CD4-positive, alpha-beta T cell (primary cell): ENCODE measurements at regions not wholly inside any gene's neighbourhood (a gene's known extent, or its start where the extent isn't known, plus 50 kb on each side); places are given as distances from the start of the nearest gene placed in this dataset.

ENCODE experiments used
- ATAC-seq: fragments of 200-7000 bp; cut with Tn5 transposase; one replicate; pipeline ENCODE4 v1.10.0; 2022; ENCODE audit warnings: mild to moderate bottlenecking; ENCODE audit not compliant: poor library complexity
- CTCF ChIA-PET: fragments of 350-600 bp; sonication (Branson Sonifier 250); formaldehyde crosslinking; loops from one replicate; lab custom pipeline; 2021; ENCODE audit warnings: antibody characterized with exemption, inconsistent platforms; lab: Charles Lee
- POLR2A ChIA-PET: fragments of 350-600 bp; sonication (Branson Sonifier 250); formaldehyde crosslinking; loops from one replicate; lab custom pipeline; 2021; ENCODE audit warnings: antibody characterized with exemption, inconsistent platforms; lab: Charles Lee
- DNase-seq, 14 experiments: peaks; one replicate each; pipeline ENCODE4 v3.0.0-alpha.2; 2013 to 2020; ENCODE audit warnings: mixed read lengths in 2 of 14
- H3K27ac ChIP-seq, 2 donors: one replicate each; pipeline versions ENCODE4 v1.5.1 to v1.7.0; 2013; ENCODE audit warnings: low read length in 2 of 2, low read depth in 1 of 2, mild to moderate bottlenecking in 1 of 2
- H3K27me3 ChIP-seq, 2 experiments: 1 replicate in 1 of 2; 2 replicates in 1 of 2; pipeline versions ENCODE4 v1.6.1 to v1.7.0; 2013; ENCODE audit warnings: low read length in 2 of 2, control low read depth in 1 of 2, mild to moderate bottlenecking in 1 of 2, moderate library complexity in 1 of 2; ENCODE audit not compliant: insufficient read depth in 2 of 2, control insufficient read depth in 1 of 2
- H3K36me3 ChIP-seq: one replicate; pipeline ENCODE4 v1.6.1; 2013; ENCODE audit warnings: low read length, control low read depth; ENCODE audit not compliant: insufficient read depth
- H3K4me1 ChIP-seq: one replicate; pipeline ENCODE4 v1.6.1; 2013; ENCODE audit warnings: low read length, control low read depth; ENCODE audit not compliant: insufficient read depth
- H3K4me3 ChIP-seq: one replicate; pipeline ENCODE4 v1.5.1; 2013; ENCODE audit warnings: mild to moderate bottlenecking, low read length, moderate library complexity
- H3K9me3 ChIP-seq, 2 experiments: 1 replicate in 1 of 2; 2 replicates in 1 of 2; pipeline versions ENCODE4 v1.6.1 to v1.7.0; 2013; ENCODE audit warnings: low read length in 2 of 2, mild to moderate bottlenecking in 2 of 2, control low read depth in 1 of 2, moderate library complexity in 1 of 2; ENCODE audit not compliant: control insufficient read depth in 1 of 2, insufficient read depth in 1 of 2
- H3K27ac Mint-ChIP-seq: one replicate; pipeline ENCODE4 v1.8.0; 2020; ENCODE audit warnings: mixed read lengths
- H3K27me3 Mint-ChIP-seq: one replicate; pipeline ENCODE4 v1.8.0; 2021; ENCODE audit warnings: mixed read lengths
- H3K36me3 Mint-ChIP-seq: one replicate; pipeline ENCODE4 v1.8.0; 2021; ENCODE audit warnings: low read depth, mixed read lengths
- H3K4me1 Mint-ChIP-seq: one replicate; pipeline ENCODE4 v1.8.0; 2021; ENCODE audit warnings: low read depth, mixed read lengths
- H3K4me3 Mint-ChIP-seq: one replicate; pipeline ENCODE4 v1.8.0; 2020; ENCODE audit warnings: mild to moderate bottlenecking, mixed read lengths
- H3K9me3 Mint-ChIP-seq: one replicate; pipeline ENCODE4 v1.8.0; 2020; ENCODE audit warnings: mixed read lengths
- intact Hi-C, 2 experiments: fragments of 100-400 bp; cut with DNase I in 1 of 2; cut with micrococcal nuclease in 1 of 2; formaldehyde crosslinking; loops; one replicate each; pipeline versions ENCODE4 v1.15.1 to v1.9.0; 2023 to 2025; cut with DNase I, micrococcal nuclease
- TF ChIP-seq, protein P1 (sequence below): fragments of 200-600 bp; IDR thresholded peaks from one replicate; pipeline ENCODE4 v1.8.0; 2022; ENCODE audit warnings: antibody characterized with exemption, mild to moderate bottlenecking

DNA sequence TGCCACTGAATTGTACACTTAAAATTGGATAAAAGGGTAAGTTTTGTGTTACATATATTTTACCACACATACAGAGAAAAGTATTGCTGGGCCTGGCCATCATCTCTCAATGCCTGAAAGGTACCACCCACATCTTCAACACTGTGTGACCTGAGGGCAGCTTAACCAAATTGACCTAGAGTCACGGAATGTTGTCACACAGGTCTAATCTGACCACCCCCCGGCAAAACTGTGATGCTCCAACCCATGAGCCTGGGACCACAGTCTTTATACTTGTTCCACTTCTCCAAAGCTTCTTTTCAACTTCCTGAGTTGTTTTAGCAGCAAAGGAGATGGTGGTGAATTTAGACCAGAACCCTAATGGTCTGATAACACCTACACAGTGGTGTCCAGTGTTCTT, 210.3 kb upstream of the TPM1 start:
- Mint-ChIP-seq H3K27ac (no peak overlapping the region), H3K9me3 (no peaks in the 10 kb centered on the region), H3K4me1 (no peaks in the 10 kb centered on the region), H3K36me3 (no peaks in the 10 kb centered on the region), H3K4me3 (no peak overlapping the region), H3K27me3 (no peaks in the 10 kb centered on the region)
- Histone ChIP-seq H3K9me3 (no peaks in the 10 kb centered on the region), H3K36me3 (no peaks in the 10 kb centered on the region), H3K27ac (no peak overlapping the region), H3K27me3 (peaks cover 0 to 2% of the 10 kb centered on the region in 2 experiments), H3K4me3 (no peak overlapping the region), H3K4me1 (no peaks in the 10 kb centered on the region)
- ChIA-PET CTCF (no interaction called here), POLR2A (no interaction called here)
- ATAC-seq (no peak), DNase-seq (no peak)
- TF ChIP-seq, protein P1, sequence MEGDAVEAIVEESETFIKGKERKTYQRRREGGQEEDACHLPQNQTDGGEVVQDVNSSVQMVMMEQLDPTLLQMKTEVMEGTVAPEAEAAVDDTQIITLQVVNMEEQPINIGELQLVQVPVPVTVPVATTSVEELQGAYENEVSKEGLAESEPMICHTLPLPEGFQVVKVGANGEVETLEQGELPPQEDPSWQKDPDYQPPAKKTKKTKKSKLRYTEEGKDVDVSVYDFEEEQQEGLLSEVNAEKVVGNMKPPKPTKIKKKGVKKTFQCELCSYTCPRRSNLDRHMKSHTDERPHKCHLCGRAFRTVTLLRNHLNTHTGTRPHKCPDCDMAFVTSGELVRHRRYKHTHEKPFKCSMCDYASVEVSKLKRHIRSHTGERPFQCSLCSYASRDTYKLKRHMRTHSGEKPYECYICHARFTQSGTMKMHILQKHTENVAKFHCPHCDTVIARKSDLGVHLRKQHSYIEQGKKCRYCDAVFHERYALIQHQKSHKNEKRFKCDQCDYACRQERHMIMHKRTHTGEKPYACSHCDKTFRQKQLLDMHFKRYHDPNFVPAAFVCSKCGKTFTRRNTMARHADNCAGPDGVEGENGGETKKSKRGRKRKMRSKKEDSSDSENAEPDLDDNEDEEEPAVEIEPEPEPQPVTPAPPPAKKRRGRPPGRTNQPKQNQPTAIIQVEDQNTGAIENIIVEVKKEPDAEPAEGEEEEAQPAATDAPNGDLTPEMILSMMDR, result no peak
- intact Hi-C loops, result no loop called here

DNA sequence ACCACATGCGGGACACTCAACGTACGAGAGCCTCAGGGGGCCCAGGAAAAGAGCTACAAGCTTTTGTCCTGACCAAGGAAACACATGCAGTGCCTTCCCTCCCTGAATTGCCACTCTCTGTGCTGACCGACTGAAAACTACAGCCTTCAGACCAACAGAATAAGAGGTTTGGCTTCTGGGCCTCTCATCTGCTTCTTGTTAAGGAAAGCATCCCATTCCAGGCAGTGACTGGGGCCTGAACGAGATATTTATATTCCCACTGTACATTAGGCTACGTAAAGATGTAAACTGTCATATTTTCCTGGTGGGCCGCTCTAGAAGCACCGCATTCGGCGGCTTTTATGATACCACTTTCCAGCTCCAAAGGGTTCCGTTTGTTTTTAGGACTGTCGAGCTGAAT, 208.9 kb upstream of the TPM1 start:
- H3K36me3 Mint-ChIP-seq, result no peaks in the 10 kb centered on the region
- intact Hi-C loops, result no loop called here

DNA sequence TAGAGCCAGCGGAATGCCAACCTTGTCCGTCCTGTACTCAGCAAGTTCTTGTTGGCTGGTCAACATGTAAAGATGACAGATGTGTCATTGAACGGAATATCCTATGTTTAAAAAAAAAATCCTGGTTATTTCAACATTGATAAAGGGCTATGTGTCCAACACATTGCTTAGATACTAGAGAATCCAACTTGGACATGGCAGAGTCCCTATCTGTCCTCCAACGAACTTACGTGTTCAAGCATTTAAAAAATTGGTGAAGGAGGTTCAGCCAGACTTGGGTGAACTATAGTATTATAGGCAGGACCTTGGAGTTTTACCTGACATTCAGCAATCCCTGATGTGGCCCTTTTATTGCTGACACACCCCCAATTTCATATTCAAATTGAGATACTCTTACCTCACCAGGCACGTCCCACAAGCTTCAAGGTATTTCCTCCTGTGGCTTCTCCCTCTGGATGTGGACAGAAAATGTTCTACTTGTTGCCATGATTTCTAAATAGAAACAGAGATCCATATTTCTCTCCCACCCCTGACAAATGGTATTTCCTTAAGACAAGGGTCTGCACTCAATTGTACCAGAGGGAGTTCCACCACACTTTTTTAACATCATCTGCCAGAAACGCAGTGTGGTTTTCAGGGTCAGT, 207.7 kb upstream of the TPM1 start:
- H3K27me3 Mint-ChIP-seq, result no peaks in the 10 kb centered on the region
- no peak for ATAC-seq
- H3K36me3 Mint-ChIP-seq, result no peaks in the 10 kb centered on the region

More for the DNA sequence above, 208.9 kb upstream of the TPM1 start:
- ChIA-PET CTCF (no interaction called here), POLR2A (no interaction called here)
- Mint-ChIP-seq H3K27me3 (no peaks in the 10 kb centered on the region), H3K9me3 (no peaks in the 10 kb centered on the region), H3K4me1 (no peaks in the 10 kb centered on the region), H3K4me3 (no peak overlapping the region), H3K27ac (no peak overlapping the region)
- Histone ChIP-seq H3K27me3 (peaks cover 0 to 2% of the 10 kb centered on the region in 2 experiments), H3K4me3 (no peak overlapping the region), H3K9me3 (no peaks in the 10 kb centered on the region), H3K4me1 (no peaks in the 10 kb centered on the region), H3K27ac (no peak overlapping the region), H3K36me3 (no peaks in the 10 kb centered on the region)
- DNase-seq (no peak), ATAC-seq (no peak)
- TF ChIP-seq, protein P1, result no peak

More for the DNA sequence above, 207.7 kb upstream of the TPM1 start:
- Histone ChIP-seq H3K4me3 (no peak overlapping the region), H3K4me1 (no peaks in the 10 kb centered on the region), H3K9me3 (no peaks in the 10 kb centered on the region), H3K27me3 (peaks cover 0 to 2% of the 10 kb centered on the region in 2 experiments), H3K36me3 (no peaks in the 10 kb centered on the region), H3K27ac (no peak overlapping the region)
- no peak overlapping the region for H3K27ac Mint-ChIP-seq
- ChIA-PET CTCF (no interaction called here), POLR2A (no interaction called here)
- intact Hi-C loops, result no loop called here
- H3K4me1 Mint-ChIP-seq, result no peaks in the 10 kb centered on the region
- DNase-seq, result no peak
- H3K4me3 Mint-ChIP-seq, result no peak overlapping the region
- H3K9me3 Mint-ChIP-seq, result no peaks in the 10 kb centered on the region
- TF ChIP-seq, protein P1, result no peak
